ENCODE measurements at regions not wholly inside any gene's neighbourhood (a gene's known extent, or its start where the extent isn't known, plus 50 kb on each side); places are given as distances from the start of the nearest gene placed in this dataset.

- TF ChIP-seq CTCF (IDR thresholded peaks at IDR 0.05; ENCODE audit: extremely low read depth in 1 of 2, insufficient read depth in 1 of 2, low read depth in 1 of 2, low read length in 2 of 2) (no peak), POLR2A (IDR thresholded peaks at IDR 0.05; ENCODE audit: low read depth, low read length) (no peak)
Observed at GRCh38 chr13:48153186-48153585, 58.3 kb upstream of the MED4 start.
